H1 (cell line): ENCODE measurements at regions not wholly inside any gene's neighbourhood (a gene's known extent, or its start where the extent isn't known, plus 50 kb on each side); places are given as distances from the start of the nearest gene placed in this dataset.

Experiments used
- ATF2 ChIP-seq: IDR thresholded peaks from 2 replicates; pipeline ENCODE4 v1.6.1; 2012; ENCODE audit warnings: low read length, inconsistent platforms
- BRCA1 ChIP-seq: IDR thresholded peaks from 2 replicates; pipeline ENCODE4 v1.6.1; 2012; ENCODE audit warnings: low read depth, low read length, improper control_type of control experiment
- CHD2 ChIP-seq: IDR thresholded peaks from 2 replicates; pipeline ENCODE4 v1.6.1; 2012; ENCODE audit warnings: low read length, improper control_type of control experiment
- HDAC6 ChIP-seq: IDR thresholded peaks from one replicate; pipeline ENCODE4 v1.7.1; 2012; ENCODE audit warnings: low read depth, mild to moderate bottlenecking, inconsistent platforms, low read length, moderate library complexity
- NRF1 ChIP-seq: IDR thresholded peaks from 2 replicates; pipeline ENCODE4 v1.6.1; 2011; ENCODE audit warnings: mild to moderate bottlenecking, low read depth, low read length, improper control_type of control experiment
- PHF8 ChIP-seq: fragments of 200-600 bp; sonication (generic); conservative IDR thresholded peaks from 2 replicates; pipeline ENCODE4 v1.7.1; 2012; ENCODE audit warnings: low read depth, mild to moderate bottlenecking, inconsistent platforms, low read length, moderate library complexity
- RBBP5 ChIP-seq: IDR thresholded peaks from 2 replicates; pipeline ENCODE4 v1.7.1; 2012; ENCODE audit warnings: low read depth, mild to moderate bottlenecking, inconsistent platforms, low read length, moderate library complexity, borderline replicate concordance
- RFX5 ChIP-seq: IDR thresholded peaks from 2 replicates; pipeline ENCODE4 v1.6.1; 2011; ENCODE audit warnings: low read depth, low read length, improper control_type of control experiment, borderline replicate concordance
- RXRA ChIP-seq: IDR thresholded peaks from 2 replicates; pipeline ENCODE4 v1.6.1; 2011; ENCODE audit warnings: low read depth, mild to moderate bottlenecking, low read length, moderate library complexity; ENCODE audit not compliant: insufficient read depth

- no peak for TF ChIP-seq ATF2
- no peak for TF ChIP-seq RBBP5
- TF ChIP-seq PHF8: no peak
- TF ChIP-seq HDAC6: no peak
- no peak for TF ChIP-seq CHD2
- TF ChIP-seq RFX5: no peak
- TF ChIP-seq BRCA1: no peak
- no peak for TF ChIP-seq RXRA
- no peak for TF ChIP-seq NRF1
These were observed 184.8 kb downstream of the GBA3 start (continued) for GRCh38 chr4:22877486-22878052.
